Gastroesophageal sphincter (tissue), 3 donors: ENCODE measurements at regions not wholly inside any gene's neighbourhood (a gene's known extent, or its start where the extent isn't known, plus 50 kb on each side); places are given as distances from the start of the nearest gene placed in this dataset.

ENCODE experiments used
- CTCF ChIP-seq, 4 experiments: fragments of 200-600 bp in 2 of 4; fragments of 450-650 bp in 2 of 4; sonication (generic) in 1 of 4; IDR thresholded peaks; one replicate each; pipeline ENCODE4 v1.5.1; 2017 to 2019; ENCODE audit warnings: antibody characterized with exemption in 4 of 4, mild to moderate bottlenecking in 2 of 4, moderate library complexity in 2 of 4
- EP300 ChIP-seq: sonication (generic); formaldehyde crosslinking; IDR thresholded peaks from one replicate; pipeline ENCODE4 v1.6.1; 2017; ENCODE audit warnings: antibody characterized with exemption, mild to moderate bottlenecking
- POLR2A ChIP-seq, 2 donors: fragments of 450-650 bp; IDR thresholded peaks; one replicate each; pipeline ENCODE4 v1.6.1; 2017; ENCODE audit warnings: antibody characterized with exemption in 2 of 2, mild to moderate bottlenecking in 2 of 2, moderate library complexity in 1 of 2
- POLR2AphosphoS5 ChIP-seq: sonication (generic); formaldehyde crosslinking; IDR thresholded peaks from one replicate; pipeline ENCODE4 v1.6.1; 2017; ENCODE audit warnings: antibody characterized with exemption

DNA sequence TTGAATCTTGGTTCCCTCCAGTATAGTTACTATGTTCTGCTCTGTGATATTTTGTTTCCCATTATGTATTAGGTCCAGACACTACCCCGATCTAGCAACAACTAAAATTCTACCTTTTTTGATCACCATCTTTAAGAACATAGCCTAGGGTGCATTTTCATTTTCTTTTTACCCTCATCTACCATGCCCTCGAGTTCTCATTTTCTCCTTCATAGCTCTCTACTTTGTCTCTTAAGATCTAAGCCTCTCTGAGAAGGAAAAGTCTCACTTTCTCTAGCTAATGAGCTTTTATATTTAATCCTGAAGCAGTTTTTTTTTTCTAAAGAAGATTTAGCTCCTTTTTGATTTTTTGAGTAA lies 1089.4 kb upstream of the SLC39A10 start:
- TF ChIP-seq CTCF (IDR thresholded peaks at IDR 0.05) (no peak), POLR2A (IDR thresholded peaks at IDR 0.05) (no peak), EP300 (no peak), POLR2AphosphoS5 (no peak)
